ENCODE measurements at regions not wholly inside any gene's neighbourhood (a gene's known extent, or its start where the extent isn't known, plus 50 kb on each side); places are given as distances from the start of the nearest gene placed in this dataset.

DNA sequence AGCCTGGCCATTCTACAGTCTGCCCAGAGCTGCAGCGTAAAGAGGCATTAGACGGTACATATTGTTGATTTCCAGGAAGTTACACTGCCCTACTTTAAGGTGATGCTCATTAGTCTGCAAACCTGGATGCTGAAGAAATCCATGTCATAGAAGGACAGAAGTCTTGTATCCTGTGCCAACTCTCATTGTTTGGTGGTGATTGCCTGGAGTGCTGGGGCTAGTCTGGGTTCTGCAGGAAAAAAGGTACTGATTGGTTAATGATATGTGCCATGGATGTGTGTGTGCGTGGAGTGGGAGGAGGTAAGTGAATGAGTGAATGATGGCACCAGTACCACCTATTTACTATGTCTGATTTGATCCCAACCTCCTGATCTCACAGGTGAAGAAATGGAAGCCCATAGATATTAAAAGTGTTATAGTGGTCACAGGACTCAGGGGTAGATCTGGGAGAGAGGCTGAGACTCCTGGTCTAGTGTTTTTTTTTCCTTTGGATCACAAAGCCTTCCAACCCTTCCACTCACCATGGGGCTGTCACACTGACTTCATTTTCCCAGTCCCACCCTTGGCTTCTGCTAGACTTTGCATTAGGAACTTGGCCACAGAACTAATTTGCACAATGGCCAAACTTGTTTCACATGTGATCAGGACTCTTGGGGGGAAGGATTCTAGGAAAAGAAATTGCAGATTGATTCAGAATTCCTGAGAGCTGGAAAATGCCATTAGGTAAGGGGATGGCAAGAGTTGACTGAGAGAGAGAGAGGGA lies 96.1 kb downstream of the TMX1 start:
- no peaks in the 10 kb centered on the region for H3K4me1 ChIP-seq (ENCODE audit: insufficient read depth, low read length)
- POLR2A ChIA-PET = no interaction called here
- ATAC-seq (no peak), DNase-seq (ENCODE audit: low spot score) (no peak), FAIRE-seq (no peak)
- no peak overlapping the region for H3K27ac ChIP-seq (ENCODE audit: extremely low read length, insufficient read depth, low read length)
- no peaks in the 10 kb centered on the region for H3K36me3 ChIP-seq (replicated peaks in 1 of 2; ENCODE audit: control insufficient read depth in 1 of 2, insufficient read depth in 2 of 2, low read length in 2 of 2)
- no peak for TF ChIP-seq YEATS2 (CRISPR knock-in tag; IDR thresholded peaks at IDR 0.05; ENCODE audit: borderline replicate concordance)
- TF ChIP-seq KLF13 (CRISPR knock-in tag; IDR thresholded peaks at IDR 0.05) = no peak
- TF ChIP-seq ZBTB1 (CRISPR knock-in tag; IDR thresholded peaks at IDR 0.05; ENCODE audit: borderline replicate concordance) = no peak
- H3K4me2 ChIP-seq (ENCODE audit: low read depth, low read length) = no peak overlapping the region
- no peaks in the 10 kb centered on the region for H3K27me3 ChIP-seq (ENCODE audit: control insufficient read depth in 1 of 2, insufficient read depth in 2 of 2, low read length in 2 of 2)
- H3K9ac ChIP-seq (ENCODE audit: insufficient read depth, low read depth, low read length) = no peak overlapping the region
- CTCF ChIA-PET (ENCODE audit: low intra/inter-chr PET ratio, low total read pairs) = no interaction called here
- intact Hi-C loops (cut with micrococcal nuclease; ENCODE audit: unreplicated experiment) = no loop called here
- 87% methylated on average over 3 of the region's 3 CpGs for WGBS (ENCODE audit: low lambda C conversion rate)
- in situ Hi-C loops (cut with HindIII; ENCODE audit: extremely low pct_ligation_motif_present, low pct_unique_long_range_greater_than_20kb) = no loop called here
- H3K4me3 ChIP-seq (replicated peaks in 1 of 3; ENCODE audit: insufficient read depth in 1 of 3, low read depth in 2 of 3, low read length in 3 of 3) = no peak overlapping the region
- H4K20me1 ChIP-seq (ENCODE audit: insufficient read depth, low read length) = no peaks in the 10 kb centered on the region
- no TSS peak for BruUV-seq (replicated peaks)
- no peak overlapping the region for H2AFZ ChIP-seq (ENCODE audit: low read length)
- H3K9me3 ChIP-seq (ENCODE audit: low read length) = no peaks in the 10 kb centered on the region
- H3K79me2 ChIP-seq (ENCODE audit: insufficient read depth, low read length) = no peaks in the 10 kb centered on the region

GRCh38 chr14:51336734-51337133 lies 96.7 kb downstream of the TMX1 start:
- intact Hi-C loops (cut with micrococcal nuclease; ENCODE audit: unreplicated experiment) (no loop called here), in situ Hi-C loops (cut with HindIII; ENCODE audit: extremely low pct_ligation_motif_present, low pct_unique_long_range_greater_than_20kb) (no loop called here)
- H3K79me2 ChIP-seq (ENCODE audit: insufficient read depth, low read length) = no peaks in the 10 kb centered on the region
- H3K4me2 ChIP-seq (ENCODE audit: low read depth, low read length) = no peak overlapping the region
- H3K9me3 ChIP-seq (ENCODE audit: low read length) = no peaks in the 10 kb centered on the region
- no peak for DNase-seq (ENCODE audit: low spot score)
- ChIA-PET POLR2A (no interaction called here), CTCF (ENCODE audit: low intra/inter-chr PET ratio, low total read pairs) (no interaction called here)
- no peak overlapping the region for H3K27ac ChIP-seq (ENCODE audit: extremely low read length, insufficient read depth, low read length)
- H3K36me3 ChIP-seq (replicated peaks in 1 of 2; ENCODE audit: control insufficient read depth in 1 of 2, insufficient read depth in 2 of 2, low read length in 2 of 2) = no peaks in the 10 kb centered on the region
- no peaks in the 10 kb centered on the region for H4K20me1 ChIP-seq (ENCODE audit: insufficient read depth, low read length)
- no peak overlapping the region for H2AFZ ChIP-seq (ENCODE audit: low read length)
- no peaks in the 10 kb centered on the region for H3K27me3 ChIP-seq (ENCODE audit: control insufficient read depth in 1 of 2, insufficient read depth in 2 of 2, low read length in 2 of 2)
- WGBS (ENCODE audit: low lambda C conversion rate) = 60% methylated on average over 2 of the region's 2 CpGs
- no TSS peak for BruUV-seq (replicated peaks)
- ATAC-seq = no peak
- no peak for FAIRE-seq
- no peak overlapping the region for H3K9ac ChIP-seq (ENCODE audit: insufficient read depth, low read depth, low read length)
- H3K4me3 ChIP-seq (replicated peaks in 1 of 3; ENCODE audit: insufficient read depth in 1 of 3, low read depth in 2 of 3, low read length in 3 of 3) = no peak overlapping the region
- no peaks in the 10 kb centered on the region for H3K4me1 ChIP-seq (ENCODE audit: insufficient read depth, low read length)
- TF ChIP-seq REPIN1 (CRISPR knock-in tag; IDR thresholded peaks at IDR 0.05; ENCODE audit: borderline replicate concordance, low read depth) (no peak), ZNF766 (CRISPR knock-in tag; IDR thresholded peaks at IDR 0.05; ENCODE audit: borderline replicate concordance) (no peak), ZNF280B (CRISPR knock-in tag; IDR thresholded peaks at IDR 0.05; ENCODE audit: borderline replicate concordance) (no peak), NR2F1 (CRISPR knock-in tag; IDR thresholded peaks at IDR 0.05) (no peak), ZNF747 (CRISPR knock-in tag; IDR thresholded peaks at IDR 0.05; ENCODE audit: borderline replicate concordance) (no peak), PPARG (CRISPR knock-in tag; conservative IDR thresholded peaks at IDR 0.05) (no peak), ZMAT3 (CRISPR knock-in tag; conservative IDR thresholded peaks at IDR 0.05) (no peak), HMGXB3 (CRISPR knock-in tag; IDR thresholded peaks at IDR 0.05; ENCODE audit: borderline replicate concordance) (no peak), ZSCAN12 (CRISPR knock-in tag; IDR thresholded peaks at IDR 0.05) (no peak), GATA4 (IDR thresholded peaks at IDR 0.05; ENCODE audit: borderline replicate concordance, low read depth) (no peak)

Data from HepG2 (cell line).